Colonic mucosa (tissue), 4 donors: ENCODE measurements at regions not wholly inside any gene's neighbourhood (a gene's known extent, or its start where the extent isn't known, plus 50 kb on each side); places are given as distances from the start of the nearest gene placed in this dataset.
"Not testable (repeated sequence)": the region's sequence is repeated elsewhere in the genome, so short reads cannot be mapped to it uniquely, and the experiment has no call there.

ENCODE experiments used
- DNase-seq: peaks from one replicate; pipeline ENCODE4 v3.0.0-alpha.2; 2020
- H3K27ac ChIP-seq: fragments of 200-600 bp; one replicate; pipeline ENCODE4 v1.8.0; 2021
- H3K27me3 ChIP-seq: fragments of 200-600 bp; one replicate; pipeline ENCODE4 v1.8.0; 2021
- H3K36me3 ChIP-seq: fragments of 200-600 bp; one replicate; pipeline ENCODE4 v1.8.0; 2021
- H3K4me1 ChIP-seq: fragments of 200-600 bp; one replicate; pipeline ENCODE4 v1.8.0; 2021; ENCODE audit warnings: mild to moderate bottlenecking
- H3K4me3 ChIP-seq: fragments of 200-600 bp; one replicate; pipeline ENCODE4 v1.8.0; 2021
- H3K9ac ChIP-seq, 2 donors: one replicate each; pipeline ENCODE4 v1.7.0; 2013; ENCODE audit warnings: control low read depth in 2 of 2, low read depth in 2 of 2, low read length in 2 of 2
- H3K9me3 ChIP-seq: fragments of 200-600 bp; one replicate; pipeline ENCODE4 v1.8.0; 2021
- intact Hi-C: fragments of 100-400 bp; cut with DNase I; formaldehyde crosslinking; loops from one replicate; pipeline ENCODE4 v1.14.1; 2022
- TF ChIP-seq, protein P1 (sequence below): fragments of 200-600 bp; IDR thresholded peaks from one replicate; pipeline ENCODE4 v1.8.0; 2022; ENCODE audit warnings: antibody characterized with exemption, mild to moderate bottlenecking
- donor health status: healthy.
- donor health status: DM: no; HTN: no; CAD: no.
- donor health status: DM: no; HTN: no; CAD: no.

DNA sequence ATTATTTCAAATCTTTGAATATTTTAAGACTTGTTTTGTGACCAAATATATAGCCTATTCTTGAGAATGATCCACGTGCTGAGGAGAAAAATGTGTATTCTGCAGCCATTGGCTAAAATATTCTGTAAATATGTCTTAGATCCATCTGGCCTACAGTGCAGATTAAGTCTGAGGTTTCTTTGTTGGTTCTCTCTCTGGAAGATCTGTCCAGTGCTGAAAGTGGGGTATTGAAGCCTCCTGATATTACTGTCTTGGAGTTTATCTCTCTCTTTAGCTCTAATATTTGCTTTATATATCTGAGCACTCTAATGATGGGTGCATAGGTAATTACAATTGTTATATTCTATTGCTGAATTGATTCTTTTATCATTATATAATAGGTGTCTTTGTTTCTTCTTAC is 617.4 kb upstream of the LRFN5 start:
- H3K4me1 ChIP-seq, result no peaks in the 10 kb centered on the region
- DNase-seq, result no peak
- H3K9me3 ChIP-seq, result no peaks in the 10 kb centered on the region
- H3K27me3 ChIP-seq, result no peaks in the 10 kb centered on the region
- TF ChIP-seq, protein P1, sequence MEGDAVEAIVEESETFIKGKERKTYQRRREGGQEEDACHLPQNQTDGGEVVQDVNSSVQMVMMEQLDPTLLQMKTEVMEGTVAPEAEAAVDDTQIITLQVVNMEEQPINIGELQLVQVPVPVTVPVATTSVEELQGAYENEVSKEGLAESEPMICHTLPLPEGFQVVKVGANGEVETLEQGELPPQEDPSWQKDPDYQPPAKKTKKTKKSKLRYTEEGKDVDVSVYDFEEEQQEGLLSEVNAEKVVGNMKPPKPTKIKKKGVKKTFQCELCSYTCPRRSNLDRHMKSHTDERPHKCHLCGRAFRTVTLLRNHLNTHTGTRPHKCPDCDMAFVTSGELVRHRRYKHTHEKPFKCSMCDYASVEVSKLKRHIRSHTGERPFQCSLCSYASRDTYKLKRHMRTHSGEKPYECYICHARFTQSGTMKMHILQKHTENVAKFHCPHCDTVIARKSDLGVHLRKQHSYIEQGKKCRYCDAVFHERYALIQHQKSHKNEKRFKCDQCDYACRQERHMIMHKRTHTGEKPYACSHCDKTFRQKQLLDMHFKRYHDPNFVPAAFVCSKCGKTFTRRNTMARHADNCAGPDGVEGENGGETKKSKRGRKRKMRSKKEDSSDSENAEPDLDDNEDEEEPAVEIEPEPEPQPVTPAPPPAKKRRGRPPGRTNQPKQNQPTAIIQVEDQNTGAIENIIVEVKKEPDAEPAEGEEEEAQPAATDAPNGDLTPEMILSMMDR, result no peak
- no peaks in the 10 kb centered on the region for H3K36me3 ChIP-seq
- no peak overlapping the region for H3K27ac ChIP-seq
- intact Hi-C loops, result no loop called here
- H3K9ac ChIP-seq, result no peak overlapping the region
- no peak overlapping the region for H3K4me3 ChIP-seq

- H3K4me3 ChIP-seq, result no peak overlapping the region
- no peaks in the 10 kb centered on the region for H3K4me1 ChIP-seq
- H3K27me3 ChIP-seq, result no peaks in the 10 kb centered on the region
- no peaks in the 10 kb centered on the region for H3K36me3 ChIP-seq
- TF ChIP-seq, protein P1, result no peak
- no peak overlapping the region for H3K27ac ChIP-seq
- intact Hi-C loops, result no loop called here
- H3K9ac ChIP-seq, result no peak overlapping the region
- no peak for DNase-seq
- H3K9me3 ChIP-seq, result no peaks in the 10 kb centered on the region
Observed at GRCh38 chr14:40987481-40987880, 619.2 kb upstream of the LRFN5 start.

- Histone ChIP-seq H3K9me3 (no peaks in the 10 kb centered on the region), H3K9ac (no peak overlapping the region), H3K36me3 (no peaks in the 10 kb centered on the region), H3K27ac (no peak overlapping the region), H3K4me3 (no peak overlapping the region), H3K4me1 (no peaks in the 10 kb centered on the region), H3K27me3 (no peaks in the 10 kb centered on the region)
- TF ChIP-seq, protein P1, result no peak
- intact Hi-C loops, result no loop called here
- DNase-seq, result no peak
Observed at GRCh38 chr14:40986655-40987054, 620.0 kb upstream of the LRFN5 start.

GRCh38 chr14:40985584-40985983 is 621.1 kb upstream of the LRFN5 start:
- TF ChIP-seq, protein P1, result no peak
- Histone ChIP-seq H3K27ac (no peak overlapping the region), H3K27me3 (no peaks in the 10 kb centered on the region), H3K36me3 (no peaks in the 10 kb centered on the region), H3K9ac (no peak overlapping the region), H3K4me3 (no peak overlapping the region), H3K9me3 (peaks cover 3% of the 10 kb centered on the region), H3K4me1 (no peaks in the 10 kb centered on the region)
- DNase-seq, result no peak
- intact Hi-C loops, result no loop called here

- Histone ChIP-seq H3K4me1 (no peaks in the 10 kb centered on the region), H3K36me3 (no peaks in the 10 kb centered on the region), H3K4me3 (no peak overlapping the region), H3K27me3 (no peaks in the 10 kb centered on the region), H3K9ac (no peak overlapping the region), H3K27ac (no peak overlapping the region), H3K9me3 (peaks cover 3% of the 10 kb centered on the region)
- DNase-seq, result no peak
- TF ChIP-seq, protein P1, result no peak
- intact Hi-C loops, result no loop called here
Observed at GRCh38 chr14:40983604-40984003, 623.1 kb upstream of the LRFN5 start.

DNA sequence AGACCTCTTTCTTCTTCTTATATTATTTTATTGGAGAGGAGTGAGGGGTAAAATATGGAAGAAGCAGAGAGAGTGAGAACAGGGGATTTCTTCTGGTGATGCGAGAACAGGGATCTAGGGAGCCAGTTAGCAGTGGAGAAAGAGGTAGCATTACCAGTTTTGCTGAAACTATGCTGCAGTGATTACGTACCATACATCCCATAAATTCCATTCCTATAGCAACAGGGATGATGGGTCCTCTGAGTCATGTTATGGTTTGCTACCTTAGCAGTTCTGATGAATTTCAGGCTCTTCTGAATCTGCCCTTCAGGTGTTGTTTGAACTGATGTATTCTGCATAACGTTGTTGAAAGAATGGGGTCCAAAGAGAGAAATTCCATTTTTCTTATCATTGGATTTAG is 625.4 kb upstream of the LRFN5 start:
- H3K36me3 ChIP-seq, result no peaks in the 10 kb centered on the region
- H3K27ac ChIP-seq, result no peak overlapping the region
- no peak for DNase-seq
- no peak overlapping the region for H3K4me3 ChIP-seq
- H3K4me1 ChIP-seq, result no peaks in the 10 kb centered on the region
- peaks cover 3% of the 10 kb centered on the region for H3K9me3 ChIP-seq
- TF ChIP-seq, protein P1, result no peak
- intact Hi-C loops, result no loop called here
- H3K9ac ChIP-seq, result no peak overlapping the region
- H3K27me3 ChIP-seq, result no peaks in the 10 kb centered on the region

- DNase-seq, H3K27ac ChIP-seq, intact Hi-C loops, H3K9ac ChIP-seq, H3K4me1 ChIP-seq, H3K4me3 ChIP-seq, H3K27me3 ChIP-seq, H3K9me3 ChIP-seq, H3K36me3 ChIP-seq: not testable (repeated sequence)
Observed at GRCh38 chr14:40960257-40960656, 646.4 kb upstream of the LRFN5 start.
